Neural crest cell (in vitro differentiated cells): ENCODE measurements at regions not wholly inside any gene's neighbourhood (a gene's known extent, or its start where the extent isn't known, plus 50 kb on each side); places are given as distances from the start of the nearest gene placed in this dataset.

Source experiments
- DNase-seq: peaks from one replicate; pipeline ENCODE4 v3.0.0; 2021; ENCODE audit warnings: low read depth, mixed read lengths, low spot score
- H3K27ac Mint-ChIP-seq: one replicate; pipeline ENCODE4 v1.8.0; 2021; ENCODE audit warnings: mild to moderate bottlenecking, mixed read lengths; ENCODE audit not compliant: unreplicated experiment
- H3K27me3 Mint-ChIP-seq: 2 replicates; pipeline ENCODE4 v1.8.0; 2021; ENCODE audit warnings: low read depth, mild to moderate bottlenecking, mixed read lengths
- H3K36me3 Mint-ChIP-seq: 2 replicates; pipeline ENCODE4 v1.8.0; 2021; ENCODE audit warnings: low read depth, mild to moderate bottlenecking, mixed read lengths
- H3K4me1 Mint-ChIP-seq: 2 replicates; pipeline ENCODE4 v1.8.0; 2021; ENCODE audit warnings: mixed read lengths
- H3K4me3 Mint-ChIP-seq: one replicate; pipeline ENCODE4 v1.8.0; 2021; ENCODE audit warnings: mild to moderate bottlenecking, mixed read lengths
- H3K9me3 Mint-ChIP-seq: 2 replicates; pipeline ENCODE4 v1.8.0; 2021; ENCODE audit warnings: mixed read lengths
- CTCF ChIP-seq: fragments of 200-600 bp; sonication (generic); conservative IDR thresholded peaks from 2 replicates; pipeline ENCODE4 v1.5.0; 2021; ENCODE audit warnings: antibody characterized with exemption, mild to moderate bottlenecking

GRCh38 chr12:14186193-14186502 lies 179.3 kb upstream of the ATF7IP start:
- Mint-ChIP-seq H3K4me3 (no peak overlapping the region), H3K4me1 (peaks cover 3% of the 10 kb centered on the region), H3K27ac (no peak overlapping the region), H3K36me3 (no peaks in the 10 kb centered on the region), H3K9me3 (no peaks in the 10 kb centered on the region), H3K27me3 (no peaks in the 10 kb centered on the region)
- peak; percentile 9 for TF ChIP-seq CTCF
- no peak for DNase-seq

GRCh38 chr12:14187002-14187401 lies 178.5 kb upstream of the ATF7IP start:
- peaks cover 3% of the 10 kb centered on the region for H3K4me1 Mint-ChIP-seq
- no peak overlapping the region for H3K27ac Mint-ChIP-seq
- TF ChIP-seq CTCF = no peak
- H3K36me3 Mint-ChIP-seq = no peaks in the 10 kb centered on the region
- DNase-seq = no peak
- H3K9me3 Mint-ChIP-seq = no peaks in the 10 kb centered on the region
- no peak overlapping the region for H3K4me3 Mint-ChIP-seq
- no peaks in the 10 kb centered on the region for H3K27me3 Mint-ChIP-seq

GRCh38 chr12:14187966-14188365 lies 177.5 kb upstream of the ATF7IP start:
- Mint-ChIP-seq H3K36me3 (no peaks in the 10 kb centered on the region), H3K27ac (no peak overlapping the region), H3K27me3 (no peaks in the 10 kb centered on the region), H3K4me1 (peaks cover 3% of the 10 kb centered on the region), H3K4me3 (no peak overlapping the region), H3K9me3 (no peaks in the 10 kb centered on the region)
- no peak for DNase-seq
- TF ChIP-seq CTCF = no peak

- H3K36me3 Mint-ChIP-seq = no peaks in the 10 kb centered on the region
- no peak overlapping the region for H3K4me3 Mint-ChIP-seq
- no peak for TF ChIP-seq CTCF
- no peaks in the 10 kb centered on the region for H3K27me3 Mint-ChIP-seq
- H3K9me3 Mint-ChIP-seq = no peaks in the 10 kb centered on the region
- peaks cover 3% of the 10 kb centered on the region for H3K4me1 Mint-ChIP-seq
- DNase-seq = no peak
- H3K27ac Mint-ChIP-seq = no peak overlapping the region
Measured at GRCh38 chr12:14188744-14189143, 176.7 kb upstream of the ATF7IP start.

- H3K4me1 Mint-ChIP-seq = peaks cover 2% of the 10 kb centered on the region
- H3K27me3 Mint-ChIP-seq = no peaks in the 10 kb centered on the region
- TF ChIP-seq CTCF = no peak
- no peak overlapping the region for H3K27ac Mint-ChIP-seq
- no peaks in the 10 kb centered on the region for H3K36me3 Mint-ChIP-seq
- DNase-seq = no peak
- no peak overlapping the region for H3K4me3 Mint-ChIP-seq
- no peaks in the 10 kb centered on the region for H3K9me3 Mint-ChIP-seq
Measured at GRCh38 chr12:14190694-14191093, 174.8 kb upstream of the ATF7IP start.

- no peaks in the 10 kb centered on the region for H3K4me1 Mint-ChIP-seq
- no peak for DNase-seq
- no peaks in the 10 kb centered on the region for H3K27me3 Mint-ChIP-seq
- no peak overlapping the region for H3K27ac Mint-ChIP-seq
- H3K9me3 Mint-ChIP-seq = no peaks in the 10 kb centered on the region
- no peak for TF ChIP-seq CTCF
- H3K36me3 Mint-ChIP-seq = no peaks in the 10 kb centered on the region
- H3K4me3 Mint-ChIP-seq = no peak overlapping the region
Measured at GRCh38 chr12:14191612-14192011, 173.9 kb upstream of the ATF7IP start.
